Neural progenitor cell (in vitro differentiated cells): ENCODE measurements at regions not wholly inside any gene's neighbourhood (a gene's known extent, or its start where the extent isn't known, plus 50 kb on each side); places are given as distances from the start of the nearest gene placed in this dataset.

Experiments
- DNase-seq: peaks from one replicate; pipeline ENCODE4 v3.0.0-alpha.2; 2016; ENCODE audit warnings: low spot score
- H2AFZ ChIP-seq: fragments of 200-600 bp; sonication (generic); replicated peaks from 2 replicates; pipeline ENCODE4 v1.6.1; 2016; ENCODE audit warnings: antibody characterized with exemption
- H3F3A ChIP-seq: fragments of 200-600 bp; sonication (generic); 2 replicates; pipeline ENCODE4 v1.6.1; 2016; ENCODE audit warnings: antibody characterized with exemption, low read depth
- H3K27ac ChIP-seq: fragments of 200-600 bp; sonication (generic); 2 replicates; pipeline ENCODE4 v1.5.1; 2016; ENCODE audit warnings: mild to moderate bottlenecking
- H3K27me3 ChIP-seq: fragments of 200-600 bp; sonication (generic); 2 replicates; pipeline ENCODE4 v1.6.1; 2016; ENCODE audit warnings: mild to moderate bottlenecking, moderate library complexity
- H3K36me3 ChIP-seq: fragments of 200-600 bp; sonication (generic); 2 replicates; pipeline ENCODE4 v1.5.1; 2016
- H3K4me1 ChIP-seq: fragments of 200-600 bp; sonication (generic); 2 replicates; pipeline ENCODE4 v1.6.1; 2016; ENCODE audit warnings: mixed run types
- H3K4me2 ChIP-seq: fragments of 200-600 bp; sonication (generic); 2 replicates; pipeline ENCODE4 v1.6.1; 2016
- H3K4me3 ChIP-seq: fragments of 200-600 bp; sonication (generic); 2 replicates; pipeline ENCODE4 v1.5.1; 2016
- H3K79me2 ChIP-seq: fragments of 200-600 bp; sonication (generic); 2 replicates; pipeline ENCODE4 v1.6.1; 2016; ENCODE audit warnings: low read depth
- H3K9ac ChIP-seq: fragments of 200-600 bp; sonication (generic); 2 replicates; pipeline ENCODE4 v1.6.1; 2016
- H3K9me3 ChIP-seq: fragments of 200-600 bp; sonication (generic); 2 replicates; pipeline ENCODE4 v1.5.1; 2016; ENCODE audit warnings: low read depth
- H4K20me1 ChIP-seq: fragments of 200-600 bp; sonication (generic); 2 replicates; pipeline ENCODE4 v1.6.1; 2016; ENCODE audit warnings: low read depth
- H3K27ac Mint-ChIP-seq: 3 replicates; pipeline ENCODE4 v1.8.0; 2021; ENCODE audit warnings: mixed read lengths
- H3K27me3 Mint-ChIP-seq: 2 replicates; pipeline ENCODE4 v1.8.0; 2022; ENCODE audit warnings: low read depth, mild to moderate bottlenecking, inconsistent platforms, moderate library complexity, mixed read lengths; ENCODE audit not compliant: insufficient read depth
- H3K36me3 Mint-ChIP-seq: 3 replicates; pipeline ENCODE4 v1.8.0; 2021; ENCODE audit warnings: mixed read lengths
- H3K4me1 Mint-ChIP-seq: 3 replicates; pipeline ENCODE4 v1.8.0; 2021; ENCODE audit warnings: mixed read lengths
- H3K4me3 Mint-ChIP-seq: 3 replicates; pipeline ENCODE4 v1.8.0; 2021; ENCODE audit warnings: mild to moderate bottlenecking, moderate library complexity, mixed read lengths
- H3K9me3 Mint-ChIP-seq: 3 replicates; pipeline ENCODE4 v1.8.0; 2020; ENCODE audit warnings: mixed read lengths
- EZH2 ChIP-seq: fragments of 200-600 bp; sonication (generic); IDR thresholded peaks from 2 replicates; pipeline ENCODE4 v1.6.1; 2017; ENCODE audit warnings: antibody characterized with exemption, mild to moderate bottlenecking, moderate library complexity
- EZH2phosphoT487 ChIP-seq: fragments of 200-600 bp; sonication (generic); IDR thresholded peaks from 2 replicates; pipeline ENCODE4 v1.6.1; 2017; ENCODE audit warnings: antibody characterized with exemption
- TF ChIP-seq, protein P1 (sequence below): fragments of 200-600 bp; sonication (generic); IDR thresholded peaks from 2 replicates; pipeline ENCODE4 v1.5.1; 2017; ENCODE audit warnings: antibody characterized with exemption, mild to moderate bottlenecking

DNA sequence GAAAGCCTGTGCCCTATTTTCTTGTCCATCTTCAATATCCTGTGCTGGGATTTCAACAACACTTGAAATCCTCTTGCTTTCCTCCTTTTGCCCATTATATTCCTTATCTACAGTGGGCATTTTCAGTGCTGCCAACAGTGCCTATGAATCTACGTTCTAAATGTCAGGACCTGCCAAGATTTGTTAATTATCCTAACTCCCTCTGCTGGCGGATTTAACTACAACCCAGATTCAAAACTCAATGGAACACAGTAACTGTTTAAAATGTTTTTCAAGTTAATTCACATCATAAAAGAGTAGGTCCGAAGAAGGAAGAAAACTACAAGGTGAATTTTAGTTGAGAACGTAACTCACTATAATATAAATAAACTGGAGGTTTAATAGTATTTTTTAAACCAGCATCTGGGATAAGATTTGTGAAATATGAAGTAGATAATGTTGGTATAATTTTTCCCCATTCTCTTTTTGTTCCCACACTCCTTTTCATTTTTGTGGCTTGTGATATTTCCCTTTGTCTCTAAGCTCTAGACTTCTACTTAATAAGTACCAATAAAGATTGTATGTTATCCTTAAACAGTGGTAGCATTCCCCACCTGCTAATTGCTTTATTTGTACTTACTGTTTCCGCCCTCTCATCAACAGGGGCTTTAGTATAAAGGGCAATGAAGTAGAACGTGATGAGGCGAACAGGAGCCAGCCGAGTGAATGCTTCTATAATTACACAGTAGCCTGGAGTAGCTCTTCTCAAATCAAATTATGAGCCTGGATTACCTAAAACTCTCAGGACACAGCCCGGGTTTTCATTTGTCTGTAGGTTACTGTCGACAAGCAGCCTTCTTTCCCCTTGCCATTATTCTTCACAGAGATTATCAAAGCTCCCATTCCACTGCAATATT, 302.5 kb upstream of the ATP11B start:
- peak overlapping the region; percentile 67 for H3K27ac ChIP-seq
- Mint-ChIP-seq H3K4me1 (peaks cover 43% of the 10 kb centered on the region), H3K36me3 (peaks cover 6% of the 10 kb centered on the region), H3K9me3 (peaks cover 6% of the 10 kb centered on the region), H3K27me3 (peaks cover 2% of the 10 kb centered on the region), H3K4me3 (no peak overlapping the region), H3K27ac (peak overlapping the region; percentile 88)
- peak; percentile 64 for DNase-seq
- no peaks in the 10 kb centered on the region for H4K20me1 ChIP-seq
- H3K4me1 ChIP-seq = peaks cover 29% of the 10 kb centered on the region
- peaks cover 20% of the 10 kb centered on the region for H3F3A ChIP-seq
- H2AFZ ChIP-seq = no peak overlapping the region
- TF ChIP-seq EZH2 = no peak
- TF ChIP-seq, protein P1, sequence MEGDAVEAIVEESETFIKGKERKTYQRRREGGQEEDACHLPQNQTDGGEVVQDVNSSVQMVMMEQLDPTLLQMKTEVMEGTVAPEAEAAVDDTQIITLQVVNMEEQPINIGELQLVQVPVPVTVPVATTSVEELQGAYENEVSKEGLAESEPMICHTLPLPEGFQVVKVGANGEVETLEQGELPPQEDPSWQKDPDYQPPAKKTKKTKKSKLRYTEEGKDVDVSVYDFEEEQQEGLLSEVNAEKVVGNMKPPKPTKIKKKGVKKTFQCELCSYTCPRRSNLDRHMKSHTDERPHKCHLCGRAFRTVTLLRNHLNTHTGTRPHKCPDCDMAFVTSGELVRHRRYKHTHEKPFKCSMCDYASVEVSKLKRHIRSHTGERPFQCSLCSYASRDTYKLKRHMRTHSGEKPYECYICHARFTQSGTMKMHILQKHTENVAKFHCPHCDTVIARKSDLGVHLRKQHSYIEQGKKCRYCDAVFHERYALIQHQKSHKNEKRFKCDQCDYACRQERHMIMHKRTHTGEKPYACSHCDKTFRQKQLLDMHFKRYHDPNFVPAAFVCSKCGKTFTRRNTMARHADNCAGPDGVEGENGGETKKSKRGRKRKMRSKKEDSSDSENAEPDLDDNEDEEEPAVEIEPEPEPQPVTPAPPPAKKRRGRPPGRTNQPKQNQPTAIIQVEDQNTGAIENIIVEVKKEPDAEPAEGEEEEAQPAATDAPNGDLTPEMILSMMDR = peak; percentile 77
- no peak for TF ChIP-seq EZH2phosphoT487
- H3K4me2 ChIP-seq = peak overlapping the region; percentile 40
- no peaks in the 10 kb centered on the region for H3K36me3 ChIP-seq
- no peak overlapping the region for H3K9ac ChIP-seq
- H3K9me3 ChIP-seq = no peaks in the 10 kb centered on the region
- H3K27me3 ChIP-seq = no peaks in the 10 kb centered on the region
- no peak overlapping the region for H3K4me3 ChIP-seq
- no peaks in the 10 kb centered on the region for H3K79me2 ChIP-seq

DNA sequence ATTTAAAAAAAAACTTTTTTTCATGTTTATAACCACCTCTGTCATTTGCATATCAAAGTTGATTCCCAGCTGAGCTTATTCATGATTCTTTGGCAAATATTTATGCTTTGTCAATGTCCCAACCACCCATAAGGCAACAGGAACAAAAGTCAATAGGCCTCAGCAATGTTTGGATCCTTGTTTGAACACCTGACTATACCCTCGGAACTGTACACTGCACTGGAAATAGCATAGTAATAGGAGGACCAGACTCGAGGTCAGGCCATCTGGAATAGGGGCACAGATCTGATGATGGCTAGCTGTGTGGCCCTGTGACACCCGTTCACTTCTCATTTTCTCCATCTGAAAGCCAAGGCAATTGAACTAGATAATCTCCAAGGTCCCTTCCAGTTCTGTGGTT, 301.7 kb upstream of the ATP11B start:
- peak overlapping the region; percentile 86 for H3K27ac Mint-ChIP-seq
- Histone ChIP-seq H3K9ac (no peak overlapping the region), H3K27me3 (no peaks in the 10 kb centered on the region), H3K4me2 (peak overlapping the region; percentile 40), H3K4me1 (peaks cover 29% of the 10 kb centered on the region), H3K27ac (peak overlapping the region; percentile 67), H3F3A (peaks cover 20% of the 10 kb centered on the region), H3K36me3 (no peaks in the 10 kb centered on the region), H3K79me2 (no peaks in the 10 kb centered on the region), H3K4me3 (no peak overlapping the region), H4K20me1 (no peaks in the 10 kb centered on the region), H2AFZ (no peak overlapping the region), H3K9me3 (no peaks in the 10 kb centered on the region)
- peaks cover 2% of the 10 kb centered on the region for H3K27me3 Mint-ChIP-seq
- DNase-seq = no peak
- H3K9me3 Mint-ChIP-seq = peaks cover 8% of the 10 kb centered on the region
- H3K36me3 Mint-ChIP-seq = peaks cover 6% of the 10 kb centered on the region
- peak overlapping the region; percentile 27 for H3K4me3 Mint-ChIP-seq
- no peak for TF ChIP-seq EZH2
- TF ChIP-seq EZH2phosphoT487 = no peak
- peaks cover 41% of the 10 kb centered on the region for H3K4me1 Mint-ChIP-seq

DNA sequence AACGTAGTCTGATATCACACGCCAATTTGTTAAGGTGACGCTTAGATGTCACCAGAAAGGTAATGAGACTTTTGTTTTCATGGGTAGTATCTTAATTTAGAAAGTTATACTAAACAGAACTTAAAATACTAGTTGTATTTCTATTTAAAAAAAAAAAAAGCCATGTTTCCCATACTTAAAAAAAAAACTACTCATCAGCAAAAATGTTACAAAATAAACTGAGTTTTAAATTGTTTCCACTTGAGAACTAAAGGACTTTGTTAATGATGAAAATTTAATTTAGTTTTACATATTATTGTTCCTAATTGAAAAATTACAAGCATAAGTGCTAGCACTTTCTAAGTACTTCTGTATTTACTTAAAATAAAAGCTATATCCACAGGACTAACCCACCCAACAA, 300.8 kb upstream of the ATP11B start:
- no peak overlapping the region for H3K9ac ChIP-seq
- no peak for TF ChIP-seq EZH2phosphoT487
- TF ChIP-seq EZH2 = no peak
- TF ChIP-seq, protein P1 = no peak
- peaks cover 2% of the 10 kb centered on the region for H3K27me3 Mint-ChIP-seq
- H3K27me3 ChIP-seq = no peaks in the 10 kb centered on the region
- peaks cover 35% of the 10 kb centered on the region for H3K4me1 ChIP-seq
- H2AFZ ChIP-seq = no peak overlapping the region
- no peak overlapping the region for H3K27ac Mint-ChIP-seq
- peaks cover 38% of the 10 kb centered on the region for H3K4me1 Mint-ChIP-seq
- no peak overlapping the region for H3K4me2 ChIP-seq
- no peak overlapping the region for H3K4me3 ChIP-seq
- peaks cover 10% of the 10 kb centered on the region for H3K9me3 Mint-ChIP-seq
- no peaks in the 10 kb centered on the region for H3K79me2 ChIP-seq
- no peak overlapping the region for H3K4me3 Mint-ChIP-seq
- DNase-seq = no peak
- peaks cover 6% of the 10 kb centered on the region for H3K36me3 Mint-ChIP-seq
- H3K9me3 ChIP-seq = no peaks in the 10 kb centered on the region
- no peak overlapping the region for H3K27ac ChIP-seq
- H3K36me3 ChIP-seq = no peaks in the 10 kb centered on the region
- peaks cover 20% of the 10 kb centered on the region for H3F3A ChIP-seq
- H4K20me1 ChIP-seq = no peaks in the 10 kb centered on the region

DNA sequence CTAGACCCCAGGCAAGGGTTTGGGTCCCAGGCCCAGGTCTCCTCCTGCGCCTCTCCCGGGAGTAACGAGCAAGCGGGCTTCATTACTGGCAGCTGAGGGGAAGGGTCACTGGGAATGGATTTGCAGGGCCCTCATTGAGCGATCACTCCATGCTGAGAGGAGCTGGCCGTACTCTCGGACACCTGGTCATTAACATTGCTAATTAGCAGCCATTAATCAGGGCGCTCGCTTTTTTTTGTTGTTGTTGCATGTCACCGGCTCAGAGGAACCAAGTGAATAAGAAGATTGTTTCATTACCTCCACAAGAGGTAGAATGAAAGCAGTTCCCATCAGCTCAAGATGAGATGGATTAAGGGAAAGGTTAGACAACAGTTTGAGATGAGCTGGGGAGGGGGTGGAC, 293.0 kb upstream of the ATP11B start:
- Mint-ChIP-seq H3K27me3 (no peaks in the 10 kb centered on the region), H3K27ac (peak overlapping the region; percentile 98), H3K4me1 (peaks cover 52% of the 10 kb centered on the region), H3K36me3 (peaks cover 4% of the 10 kb centered on the region), H3K4me3 (peak overlapping the region; percentile 70), H3K9me3 (peaks cover 5% of the 10 kb centered on the region)
- Histone ChIP-seq H4K20me1 (no peaks in the 10 kb centered on the region), H3F3A (peaks cover 49% of the 10 kb centered on the region), H3K27ac (peak overlapping the region; percentile 99), H3K36me3 (no peaks in the 10 kb centered on the region), H2AFZ (no peak overlapping the region), H3K4me2 (peak overlapping the region; percentile 70), H3K79me2 (no peaks in the 10 kb centered on the region), H3K4me3 (peak overlapping the region; percentile 31), H3K4me1 (peaks cover 77% of the 10 kb centered on the region), H3K9ac (no peak overlapping the region), H3K9me3 (no peaks in the 10 kb centered on the region), H3K27me3 (no peaks in the 10 kb centered on the region)
- DNase-seq = peak; percentile 95
- TF ChIP-seq EZH2 = no peak
- peak; percentile 71 for TF ChIP-seq EZH2phosphoT487
